Lower lobe of right lung (tissue), 2 donors: ENCODE measurements at regions not wholly inside any gene's neighbourhood (a gene's known extent, or its start where the extent isn't known, plus 50 kb on each side); places are given as distances from the start of the nearest gene placed in this dataset.
A peak's percentile ranks its signal among the peaks of the same experiment; 100 is the strongest.

Experiments used
- ATAC-seq, 2 donors: fragments of 200-7000 bp; cut with Tn5 transposase; one replicate each; pipeline ENCODE4 v1.9.1; 2020 to 2022; ENCODE audit warnings: mild to moderate bottlenecking in 2 of 2, moderate library complexity in 2 of 2
- DNase-seq: peaks from one replicate; pipeline ENCODE4 v3.0.0-alpha.2; 2020
- H3K27ac ChIP-seq: fragments of 200-600 bp; one replicate; pipeline ENCODE4 v1.8.0; 2022
- H3K27me3 ChIP-seq: fragments of 200-600 bp; one replicate; pipeline ENCODE4 v1.8.0; 2022; ENCODE audit warnings: low read depth
- H3K36me3 ChIP-seq: fragments of 200-600 bp; one replicate; pipeline ENCODE4 v1.8.0; 2022; ENCODE audit warnings: mild to moderate bottlenecking
- H3K4me1 ChIP-seq: fragments of 200-600 bp; one replicate; pipeline ENCODE4 v1.8.0; 2022
- H3K4me3 ChIP-seq: fragments of 200-600 bp; one replicate; pipeline ENCODE4 v1.8.0; 2022; ENCODE audit warnings: mild to moderate bottlenecking
- H3K9me3 ChIP-seq: fragments of 200-600 bp; one replicate; pipeline ENCODE4 v1.8.0; 2022
- CTCF ChIP-seq: fragments of 200-600 bp; IDR thresholded peaks from one replicate; pipeline ENCODE4 v1.8.0; 2022; ENCODE audit warnings: antibody characterized with exemption, mild to moderate bottlenecking
- intact Hi-C: fragments of 100-400 bp; cut with DNase I; formaldehyde crosslinking; loops from one replicate; pipeline ENCODE4 v1.11.0; 2022
- donor health status: DM: no; HTN: yes; CAD: no; lungs with severe emphysema.

- H3K9me3 ChIP-seq = no peaks in the 10 kb centered on the region
- intact Hi-C loops = no loop called here
- no peaks in the 10 kb centered on the region for H3K36me3 ChIP-seq
- DNase-seq = no peak
- TF ChIP-seq CTCF = no peak
- no peaks in the 10 kb centered on the region for H3K4me1 ChIP-seq
- H3K27ac ChIP-seq = no peak overlapping the region
- ATAC-seq = no peak
- no peaks in the 10 kb centered on the region for H3K27me3 ChIP-seq
- H3K4me3 ChIP-seq = no peak overlapping the region
These were observed 552.1 kb downstream of the DCDC2C start for GRCh38 chr2:4255491-4255890.

GRCh38 chr2:4256351-4256750 lies 553.0 kb downstream of the DCDC2C start:
- no peaks in the 10 kb centered on the region for H3K36me3 ChIP-seq
- no peak overlapping the region for H3K4me3 ChIP-seq
- no peaks in the 10 kb centered on the region for H3K27me3 ChIP-seq
- intact Hi-C loops = no loop called here
- no peak overlapping the region for H3K27ac ChIP-seq
- H3K4me1 ChIP-seq = no peaks in the 10 kb centered on the region
- no peaks in the 10 kb centered on the region for H3K9me3 ChIP-seq
- no peak for TF ChIP-seq CTCF
- DNase-seq = no peak
- ATAC-seq = no peak

DNA sequence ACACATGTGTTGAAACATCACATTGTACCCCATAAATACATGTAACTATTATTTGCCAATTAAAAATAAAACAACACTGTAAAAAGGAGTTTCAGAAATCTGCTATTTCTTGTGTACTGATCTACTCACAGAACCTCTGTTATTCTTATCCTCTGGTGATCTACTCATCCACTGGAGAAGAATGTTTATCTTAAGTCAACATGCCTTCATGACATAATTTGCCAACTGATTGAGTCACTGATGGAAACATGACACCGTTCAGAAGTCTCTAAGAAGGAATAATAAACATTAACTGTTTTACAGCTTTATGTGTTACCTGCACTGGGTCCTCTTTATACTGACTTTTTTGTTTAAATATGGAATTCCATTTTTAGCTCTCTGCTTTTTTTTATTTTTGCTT lies 555.2 kb downstream of the DCDC2C start:
- Histone ChIP-seq H3K4me3 (no peak overlapping the region), H3K9me3 (no peaks in the 10 kb centered on the region), H3K27me3 (no peaks in the 10 kb centered on the region), H3K36me3 (no peaks in the 10 kb centered on the region), H3K4me1 (no peaks in the 10 kb centered on the region), H3K27ac (no peak overlapping the region)
- no peak for TF ChIP-seq CTCF
- intact Hi-C loops = no loop called here
- DNase-seq (no peak), ATAC-seq (no peak)

DNA sequence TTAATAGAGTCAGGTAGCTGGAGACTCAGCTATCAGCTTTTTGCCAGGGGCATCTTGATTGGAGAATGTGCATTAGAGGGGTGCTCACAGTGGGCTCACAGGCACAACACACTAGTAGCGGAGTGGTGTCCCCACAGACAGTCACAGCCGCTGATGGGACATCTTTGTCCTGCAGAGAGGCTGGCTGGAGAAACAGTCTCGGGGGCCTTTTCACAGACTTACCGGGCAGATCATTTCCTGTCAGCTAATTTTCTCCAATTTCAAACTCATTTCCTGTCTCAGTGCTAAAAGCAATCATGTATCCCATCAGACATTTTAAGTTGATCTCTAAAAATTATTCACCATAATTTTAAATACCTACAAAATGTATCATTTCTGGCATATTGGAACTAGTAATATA lies 562.6 kb downstream of the DCDC2C start:
- H3K9me3 ChIP-seq = no peaks in the 10 kb centered on the region
- no peaks in the 10 kb centered on the region for H3K4me1 ChIP-seq
- H3K27ac ChIP-seq = no peak overlapping the region
- no peaks in the 10 kb centered on the region for H3K36me3 ChIP-seq
- intact Hi-C loops = no loop called here
- no peak overlapping the region for H3K4me3 ChIP-seq
- no peaks in the 10 kb centered on the region for H3K27me3 ChIP-seq
- TF ChIP-seq CTCF = no peak
- ATAC-seq (no peak), DNase-seq (no peak)

- TF ChIP-seq CTCF = no peak
- intact Hi-C loops = no loop called here
- Histone ChIP-seq H3K36me3 (no peaks in the 10 kb centered on the region), H3K4me1 (no peaks in the 10 kb centered on the region), H3K9me3 (no peaks in the 10 kb centered on the region), H3K27ac (no peak overlapping the region), H3K4me3 (no peak overlapping the region), H3K27me3 (no peaks in the 10 kb centered on the region)
- ATAC-seq = no peak
- DNase-seq = no peak
These were observed 566.5 kb downstream of the DCDC2C start for GRCh38 chr2:4269885-4270284.

GRCh38 chr2:4272261-4272858 lies 569.0 kb downstream of the DCDC2C start:
- Histone ChIP-seq H3K9me3 (no peaks in the 10 kb centered on the region), H3K27ac (no peak overlapping the region), H3K36me3 (no peaks in the 10 kb centered on the region), H3K27me3 (no peaks in the 10 kb centered on the region), H3K4me3 (no peak overlapping the region), H3K4me1 (no peaks in the 10 kb centered on the region)
- DNase-seq (no peak), ATAC-seq (peak in 1 of 2 donors; percentile 13)
- no peak for TF ChIP-seq CTCF
- intact Hi-C loops = no loop called here
